ENCODE measurements at regions not wholly inside any gene's neighbourhood (a gene's known extent, or its start where the extent isn't known, plus 50 kb on each side); places are given as distances from the start of the nearest gene placed in this dataset.

GRCh38 chrX:134732152-134732551 is 64.9 kb downstream of the PABIR2 start:
- no peak for TF ChIP-seq POLR2AphosphoS5 (IDR thresholded peaks at IDR 0.05)
- TF ChIP-seq CTCF (IDR thresholded peaks at IDR 0.05), result no peak
- TF ChIP-seq POLR2A (IDR thresholded peaks at IDR 0.05), result no peak

Measured in breast epithelium (tissue), 3 donors.